Keratinocyte (primary cell): ENCODE measurements at regions not wholly inside any gene's neighbourhood (a gene's known extent, or its start where the extent isn't known, plus 50 kb on each side); places are given as distances from the start of the nearest gene placed in this dataset.

ENCODE experiments used
- DNase-seq: peaks from one replicate; pipeline ENCODE4 v3.0.0-alpha.2; 2011; ENCODE audit warnings: low read depth, missing footprints, low spot score
- FAIRE-seq: peaks from 2 replicates; lab custom pipeline; 2011; peaks lifted over from hg19 to GRCh38; lab: Jason Lieb, UNC
- H2AFZ ChIP-seq: 2 replicates; pipeline ENCODE4 v1.6.0; 2012; ENCODE audit warnings: low read length, control low read depth, inconsistent platforms; ENCODE audit not compliant: control insufficient read depth
- H3K27ac ChIP-seq: 2 replicates; pipeline ENCODE4 v1.5.1; 2011; ENCODE audit warnings: low read length; ENCODE audit not compliant: control insufficient read depth, insufficient read depth
- H3K27me3 ChIP-seq: 3 replicates; pipeline ENCODE4 v1.6.0; 2011; ENCODE audit warnings: low read length; ENCODE audit not compliant: control insufficient read depth, insufficient read depth; ENCODE audit errors: extremely low read depth
- H3K36me3 ChIP-seq, 2 experiments: 2 replicates in 1 of 2; 3 replicates in 1 of 2; pipeline ENCODE4 v1.5.1; 2011; ENCODE audit warnings: low read length in 2 of 2, mild to moderate bottlenecking in 1 of 2; ENCODE audit not compliant: control insufficient read depth in 2 of 2, insufficient read depth in 2 of 2; ENCODE audit errors: extremely low read depth in 1 of 2
- H3K4me1 ChIP-seq: 3 replicates; pipeline ENCODE4 v1.5.1; 2011; ENCODE audit warnings: low read length; ENCODE audit not compliant: control insufficient read depth, insufficient read depth; ENCODE audit errors: extremely low read depth
- H3K4me2 ChIP-seq: 3 replicates; pipeline ENCODE4 v1.6.0; 2011; ENCODE audit warnings: low read depth, low read length; ENCODE audit not compliant: control insufficient read depth, insufficient read depth; ENCODE audit errors: extremely low read depth
- H3K4me3 ChIP-seq, 3 experiments: fragments of 200-600 bp in 1 of 3; sonication (generic) in 1 of 3; 2 replicates in 2 of 3; 3 replicates in 1 of 3; pipeline ENCODE4 v1.5.1; 2011 to 2016; ENCODE audit warnings: low read length in 3 of 3, mild to moderate bottlenecking in 3 of 3, control low read depth in 2 of 3, inconsistent platforms in 1 of 3, low read depth in 1 of 3, mixed read lengths in 1 of 3, mixed run types in 1 of 3, moderate library complexity in 1 of 3; ENCODE audit not compliant: control insufficient read depth in 2 of 3, insufficient read depth in 2 of 3; ENCODE audit errors: extremely low read depth in 1 of 3
- H3K79me2 ChIP-seq: 2 replicates; pipeline ENCODE4 v1.6.0; 2012; ENCODE audit warnings: low read length; ENCODE audit not compliant: control insufficient read depth, insufficient read depth
- H3K9ac ChIP-seq: 3 replicates; pipeline ENCODE4 v1.6.0; 2011; ENCODE audit warnings: low read length; ENCODE audit not compliant: control insufficient read depth, insufficient read depth; ENCODE audit errors: extremely low read depth
- H3K9me1 ChIP-seq: 3 replicates; pipeline ENCODE4 v1.6.0; 2011; ENCODE audit warnings: low read length; ENCODE audit not compliant: control insufficient read depth, insufficient read depth; ENCODE audit errors: extremely low read depth
- H3K9me3 ChIP-seq: 2 replicates; pipeline ENCODE4 v1.5.1; 2012; ENCODE audit warnings: low read depth, low read length; ENCODE audit not compliant: control insufficient read depth
- H4K20me1 ChIP-seq: 3 replicates; pipeline ENCODE4 v1.6.0; 2011; ENCODE audit warnings: low read length; ENCODE audit not compliant: control insufficient read depth, insufficient read depth; ENCODE audit errors: extremely low read depth
- CTCF ChIP-seq, 3 experiments: IDR thresholded peaks in 1 of 3; conservative IDR thresholded peaks in 1 of 3; optimal IDR thresholded peaks in 1 of 3; 2 replicates in 2 of 3; 3 replicates in 1 of 3; pipeline versions ENCODE3 to v1.5.1; 2011; ENCODE audit warnings: low read length in 3 of 3, mild to moderate bottlenecking in 3 of 3, moderate library complexity in 2 of 3, control low read depth in 1 of 3, inconsistent platforms in 1 of 3; ENCODE audit not compliant: insufficient read depth in 2 of 3; ENCODE audit errors: extremely low read depth in 1 of 3
- EZH2 ChIP-seq: IDR thresholded peaks from one replicate; pipeline ENCODE4 v1.6.1; 2012; ENCODE audit warnings: inconsistent platforms, mild to moderate bottlenecking, low read length, moderate library complexity
- dilution Hi-C: fragments of 300-500 bp; cut with MboI; formaldehyde crosslinking; loops from one replicate; pipeline ENCODE4 v1.7.0; 2020; ENCODE audit warnings: low sequenced_read_pairs; ENCODE audit not compliant: extremely low pct_ligation_motif_present

DNA sequence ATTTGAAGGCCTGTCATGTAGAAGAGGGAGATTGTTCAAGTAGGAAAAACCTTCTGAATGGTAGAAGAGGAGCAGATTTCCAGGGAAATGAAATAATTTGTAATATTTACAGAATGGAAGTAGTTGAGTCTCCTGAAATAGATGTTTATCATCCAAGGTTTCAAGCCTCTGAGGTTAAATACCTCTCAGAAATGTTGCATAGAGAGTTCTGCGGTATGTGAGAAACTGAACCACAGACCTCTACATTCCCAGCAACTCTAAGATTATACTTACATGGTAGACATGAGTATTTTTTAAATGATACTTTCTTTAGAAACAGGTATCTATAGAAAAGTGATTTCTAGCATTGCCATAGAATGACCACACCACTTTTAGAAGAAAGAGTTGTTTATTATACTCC lies 379.8 kb upstream of the FANCL start:
- no peaks in the 10 kb centered on the region for H3K36me3 ChIP-seq
- peak overlapping the region; percentile 38 for H3K4me2 ChIP-seq
- no peaks in the 10 kb centered on the region for H3K9me3 ChIP-seq
- dilution Hi-C loops = no loop called here
- peak; percentile 17 for FAIRE-seq
- no peaks in the 10 kb centered on the region for H3K27me3 ChIP-seq
- no peak overlapping the region for H3K4me3 ChIP-seq
- no peak for TF ChIP-seq CTCF (optimal IDR thresholded peaks at IDR 0.05 in 1 of 3, IDR thresholded peaks at IDR 0.05 in 1 of 3, conservative IDR thresholded peaks at IDR 0.05 in 1 of 3; ENCODE audit: extremely low read depth in 1 of 3, insufficient read depth in 2 of 3, low read length in 3 of 3)
- no peak for TF ChIP-seq EZH2
- H3K4me1 ChIP-seq = peaks cover 18% of the 10 kb centered on the region
- H3K9ac ChIP-seq = no peak overlapping the region
- H4K20me1 ChIP-seq = no peaks in the 10 kb centered on the region
- DNase-seq = no peak
- H3K9me1 ChIP-seq = no peaks in the 10 kb centered on the region
- peak overlapping the region; percentile 54 for H2AFZ ChIP-seq
- H3K27ac ChIP-seq = peak overlapping the region; percentile 63
- no peaks in the 10 kb centered on the region for H3K79me2 ChIP-seq

- Histone ChIP-seq H3K27ac (peak overlapping the region; percentile 65), H4K20me1 (no peaks in the 10 kb centered on the region), H2AFZ (peak overlapping the region; percentile 32), H3K9ac (no peak overlapping the region), H3K27me3 (no peaks in the 10 kb centered on the region), H3K36me3 (no peaks in the 10 kb centered on the region), H3K9me1 (no peaks in the 10 kb centered on the region), H3K4me1 (peaks cover 18% of the 10 kb centered on the region), H3K4me3 (no peak overlapping the region), H3K4me2 (peak overlapping the region; percentile 57), H3K9me3 (no peaks in the 10 kb centered on the region), H3K79me2 (no peaks in the 10 kb centered on the region)
- DNase-seq (no peak), FAIRE-seq (peak; percentile 71)
- TF ChIP-seq EZH2 = no peak
- TF ChIP-seq CTCF (optimal IDR thresholded peaks at IDR 0.05 in 1 of 3, IDR thresholded peaks at IDR 0.05 in 1 of 3, conservative IDR thresholded peaks at IDR 0.05 in 1 of 3; ENCODE audit: extremely low read depth in 1 of 3, insufficient read depth in 2 of 3, low read length in 3 of 3) = no peak
- dilution Hi-C loops = no loop called here
These were observed 379.0 kb upstream of the FANCL start for GRCh38 chr2:58620093-58620492.
